ENCODE measurements at regions not wholly inside any gene's neighbourhood (a gene's known extent, or its start where the extent isn't known, plus 50 kb on each side); places are given as distances from the start of the nearest gene placed in this dataset.

GRCh38 chr3:68049776-68050175 lies 395.4 kb upstream of the SUCLG2 start:
- DNase-seq, result no peak

- no peak for DNase-seq
Observed at GRCh38 chr3:68045976-68046375, 391.6 kb upstream of the SUCLG2 start.

- no peak for DNase-seq
Observed at GRCh38 chr3:68033867-68034266, 379.5 kb upstream of the SUCLG2 start.

GRCh38 chr3:68032209-68032608 lies 377.8 kb upstream of the SUCLG2 start:
- DNase-seq, result no peak

DNA sequence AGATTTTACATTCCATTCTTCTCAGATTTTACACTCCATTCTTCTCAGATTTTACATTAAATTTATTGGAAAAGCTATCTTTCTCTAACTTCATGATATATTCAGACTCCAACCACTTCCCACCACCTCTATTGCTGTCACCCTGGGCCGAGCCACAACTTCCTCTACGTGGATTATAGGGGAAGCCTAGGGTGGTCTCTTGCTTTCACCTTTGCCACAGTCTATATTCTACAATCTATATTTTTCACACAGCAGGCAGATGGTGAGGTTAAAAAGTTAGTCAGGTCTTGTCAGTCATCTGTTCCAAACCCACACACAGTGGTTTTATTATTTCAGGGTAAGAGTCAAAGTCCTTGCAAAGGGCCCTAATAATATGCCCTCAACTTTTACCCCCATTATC lies 370.8 kb upstream of the SUCLG2 start:
- no peak for DNase-seq

- DNase-seq, result no peak
Observed at GRCh38 chr3:68019876-68020275, 365.5 kb upstream of the SUCLG2 start.

GRCh38 chr3:68018275-68018674 lies 363.9 kb upstream of the SUCLG2 start:
- DNase-seq, result no peak

- DNase-seq, result no peak
Observed at GRCh38 chr3:68017069-68017468, 362.7 kb upstream of the SUCLG2 start.

GRCh38 chr3:68009900-68010299 lies 355.5 kb upstream of the SUCLG2 start:
- no peak for DNase-seq

- peak; percentile 69 for DNase-seq
Observed at GRCh38 chr3:68007621-68008226, 353.3 kb upstream of the SUCLG2 start.

DNA sequence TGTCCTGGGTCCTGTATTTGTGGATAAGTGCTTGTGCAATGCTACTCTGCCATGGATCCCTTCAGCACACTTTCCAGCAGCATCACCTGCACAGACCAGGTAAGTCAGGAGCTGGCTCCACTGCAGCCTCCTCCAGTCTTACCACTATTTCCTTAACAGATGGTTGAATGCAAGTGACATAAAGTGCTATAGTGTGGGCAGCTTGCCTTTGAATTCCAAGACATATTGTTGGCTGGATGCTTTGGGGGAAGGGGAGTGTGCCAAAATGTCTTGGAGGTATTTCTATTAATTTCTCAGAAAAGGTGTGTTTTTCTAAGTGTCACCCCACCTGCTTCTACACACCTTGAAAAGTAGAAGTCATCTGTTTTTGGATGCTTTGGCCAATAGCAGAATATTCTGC lies 352.2 kb upstream of the SUCLG2 start:
- DNase-seq, result no peak

- no peak for DNase-seq
Observed at GRCh38 chr3:68004091-68004490, 349.7 kb upstream of the SUCLG2 start.

DNA sequence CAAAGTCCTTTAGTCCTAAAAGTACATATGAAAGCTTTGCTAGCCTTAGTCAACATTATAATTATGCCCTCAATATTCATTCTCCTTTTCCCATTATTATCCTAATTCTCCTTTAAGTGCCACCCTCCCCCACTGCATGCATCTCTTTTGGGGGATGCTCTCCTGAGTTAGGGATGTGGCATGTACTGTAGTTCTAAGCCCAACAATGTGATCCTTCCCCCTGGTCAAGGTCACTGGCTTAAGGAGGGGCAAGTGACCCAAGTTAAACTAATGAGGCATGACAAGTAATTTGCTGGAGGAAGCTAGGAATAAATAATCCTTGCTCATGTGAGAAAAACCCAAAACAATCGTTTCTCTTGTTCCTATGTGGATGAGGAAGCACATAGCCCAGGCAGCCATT lies 343.9 kb upstream of the SUCLG2 start:
- DNase-seq, result no peak

DNA sequence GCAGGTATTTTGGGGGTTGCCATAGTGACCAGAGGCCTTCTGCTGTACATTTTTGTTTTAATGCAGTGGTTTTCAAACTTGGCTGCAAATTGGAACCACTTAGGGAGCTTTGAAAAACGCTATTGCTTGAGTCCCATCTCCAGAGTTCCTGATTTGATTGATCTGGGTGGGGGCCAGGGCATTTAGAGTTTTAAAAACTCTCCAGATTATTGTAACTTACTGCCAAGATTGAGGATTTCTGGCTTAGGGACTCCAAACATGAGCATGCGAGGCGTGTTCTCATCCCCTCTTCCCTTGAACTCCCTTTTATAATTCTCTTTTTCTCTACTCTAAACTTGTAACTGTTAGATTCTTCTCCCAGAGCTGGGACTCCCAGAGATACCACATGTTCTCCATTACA lies 340.8 kb upstream of the SUCLG2 start:
- DNase-seq, result peak; percentile 55

DNA sequence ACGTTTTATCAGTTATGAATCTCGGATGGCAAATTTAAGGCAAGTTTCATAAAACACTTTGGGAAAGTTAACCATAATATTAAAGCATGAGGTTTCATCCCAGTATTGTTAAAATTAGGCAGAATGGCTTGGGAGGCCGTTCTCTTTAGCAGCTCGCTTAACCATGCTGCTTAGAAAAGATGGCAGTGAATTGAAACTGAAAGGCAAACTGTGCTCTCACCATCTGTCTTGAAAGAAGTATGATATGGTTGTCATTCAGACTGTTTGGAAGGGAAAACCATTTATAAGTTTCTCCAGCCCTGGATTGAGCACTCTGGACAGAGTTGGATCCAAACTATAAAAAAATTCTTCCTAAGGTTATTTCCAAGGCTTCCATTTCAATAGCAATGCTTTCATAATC lies 332.3 kb upstream of the SUCLG2 start:
- no peak for DNase-seq

GRCh38 chr3:67983166-67983565 lies 328.8 kb upstream of the SUCLG2 start:
- no peak for DNase-seq

DNA sequence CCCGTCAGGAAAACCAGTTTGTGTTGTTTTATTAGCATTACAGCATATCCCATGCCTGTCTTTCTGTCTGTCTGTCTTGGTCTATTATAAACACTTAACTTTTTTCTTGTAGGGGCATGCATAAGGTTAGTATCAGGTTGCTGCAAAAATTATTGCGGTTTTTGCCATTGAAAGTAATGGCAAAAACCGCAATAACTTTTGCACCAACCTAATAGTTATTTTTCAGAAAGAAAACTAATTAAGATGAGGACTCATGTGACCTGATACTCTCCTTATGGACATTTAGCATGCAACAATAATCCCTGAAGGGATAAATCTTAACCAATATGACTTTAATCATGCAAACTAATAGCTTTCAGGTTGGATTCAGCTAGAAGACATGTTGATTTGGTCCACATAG lies 326.7 kb upstream of the SUCLG2 start:
- no peak for DNase-seq

- DNase-seq, result no peak
Observed at GRCh38 chr3:67979342-67979741, 324.9 kb upstream of the SUCLG2 start.

DNA sequence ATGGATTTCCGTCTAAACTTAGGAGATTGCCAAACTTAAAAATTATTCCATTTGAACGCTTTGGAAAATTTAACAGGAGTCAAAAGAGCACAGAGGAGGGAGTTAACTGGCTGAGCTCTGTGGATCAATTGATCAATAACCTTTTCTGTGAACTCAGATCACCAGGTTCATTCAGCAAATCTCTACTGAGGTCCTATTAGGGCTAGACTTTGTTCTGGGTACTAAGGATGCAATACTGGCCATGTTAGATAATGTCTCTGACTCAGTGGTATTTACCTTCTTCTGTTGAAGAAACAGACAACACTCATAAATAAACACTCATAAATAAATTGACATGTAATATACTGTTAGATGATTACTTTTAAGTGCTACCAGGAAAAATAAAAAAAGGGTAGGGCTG lies 323.4 kb upstream of the SUCLG2 start:
- no peak for DNase-seq

GRCh38 chr3:67976663-67977062 lies 322.3 kb upstream of the SUCLG2 start:
- DNase-seq, result no peak

DNA sequence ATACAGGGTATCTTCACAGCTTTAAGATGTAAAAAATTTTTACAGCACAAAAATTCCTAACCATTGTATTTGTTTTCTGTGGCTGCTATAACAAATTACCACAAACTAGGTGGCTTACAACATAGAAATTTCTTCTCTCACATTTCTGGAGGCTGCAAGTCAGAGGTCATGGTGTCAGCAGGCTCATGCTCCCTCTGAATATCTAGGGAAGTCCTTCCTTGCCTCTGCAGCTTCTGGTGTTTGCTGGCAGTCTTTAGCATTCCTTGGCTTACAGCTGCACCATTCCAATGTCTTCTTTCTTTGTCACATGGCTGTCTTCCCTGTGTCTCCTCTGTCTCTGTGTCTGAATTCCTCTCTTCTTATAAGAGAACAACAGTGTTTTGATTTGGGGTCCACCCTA lies 310.2 kb upstream of the SUCLG2 start:
- no peak for DNase-seq

DNA sequence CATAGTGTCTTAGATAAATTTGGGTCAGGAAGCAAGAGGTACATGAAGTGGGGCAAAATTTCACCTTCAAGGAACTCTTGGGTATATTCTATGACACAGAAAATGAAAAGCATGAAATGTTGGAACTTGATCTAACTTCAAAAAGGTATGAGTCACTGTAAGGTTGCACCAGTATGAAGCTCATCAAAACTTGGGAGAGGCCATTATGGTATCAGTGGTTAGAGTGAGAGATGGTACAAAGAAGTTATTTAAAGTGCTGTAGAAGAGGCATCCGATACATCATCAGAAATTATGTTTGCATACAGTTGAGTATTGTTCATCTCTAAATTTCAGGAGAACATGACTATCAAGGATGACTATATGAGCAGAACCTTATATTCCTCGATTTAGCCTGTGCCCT lies 302.9 kb upstream of the SUCLG2 start:
- DNase-seq, result no peak

DNA sequence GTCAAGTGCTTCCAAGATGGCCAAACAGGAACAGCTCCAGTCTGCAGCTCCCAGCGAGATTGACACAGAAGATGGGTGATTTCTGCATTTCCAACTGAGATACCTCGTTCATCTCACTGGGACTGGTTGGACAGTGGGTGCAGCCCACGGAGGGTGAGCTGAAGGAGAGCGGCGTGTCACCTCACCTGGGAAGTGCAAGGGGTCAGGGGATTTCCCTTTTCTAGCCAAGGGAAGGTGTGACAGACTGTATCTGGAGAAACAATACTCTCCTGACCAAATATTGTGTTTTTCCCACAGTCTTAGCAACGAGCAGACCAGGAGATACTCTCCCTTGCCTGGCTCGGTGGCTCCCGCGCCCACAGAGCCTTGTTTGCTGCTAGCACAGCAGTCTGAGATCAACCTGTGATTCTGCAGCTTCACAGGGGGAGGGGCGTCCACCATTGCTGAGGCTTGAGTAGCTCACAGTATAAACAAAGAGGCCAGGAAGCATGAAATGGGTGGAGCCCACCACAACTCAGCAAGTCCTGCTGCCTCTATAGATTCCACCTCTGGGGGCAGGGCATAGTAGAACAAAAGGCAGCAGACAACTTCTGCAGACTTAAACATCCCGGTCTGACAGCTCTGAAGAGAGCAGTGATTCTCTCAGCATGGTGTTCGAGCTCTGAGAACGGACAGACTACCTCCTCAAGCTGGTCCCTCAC lies 293.5 kb upstream of the SUCLG2 start:
- DNase-seq, result no peak

GRCh38 chr3:67946436-67946835 lies 292.0 kb upstream of the SUCLG2 start:
- DNase-seq, result no peak

GRCh38 chr3:67943546-67943945 lies 289.1 kb upstream of the SUCLG2 start:
- DNase-seq, result no peak
